PFSK-1 (cell line): ENCODE measurements at regions not wholly inside any gene's neighbourhood (a gene's known extent, or its start where the extent isn't known, plus 50 kb on each side); places are given as distances from the start of the nearest gene placed in this dataset.

Experiments
- FOXP2 ChIP-seq: optimal IDR thresholded peaks from 2 replicates; pipeline ENCODE3; 2011; ENCODE audit warnings: borderline replicate concordance, control low read depth, inconsistent platforms; ENCODE audit not compliant: insufficient read depth; ENCODE audit errors: extremely low read length, extremely low read depth
- POLR2AphosphoS5 ChIP-seq: IDR thresholded peaks from 2 replicates; pipeline ENCODE4 v1.6.1; 2012; ENCODE audit warnings: low read depth, mild to moderate bottlenecking, control low read depth, low read length, moderate library complexity
- REST ChIP-seq, 2 experiments: IDR thresholded peaks; 2 replicates each; pipeline versions ENCODE4 v1.6.1 to v1.8.0; 2011 to 2012; ENCODE audit warnings: low read depth in 2 of 2, low read length in 2 of 2, control low read depth in 1 of 2, inconsistent platforms in 1 of 2, mild to moderate bottlenecking in 1 of 2, moderate library complexity in 1 of 2; ENCODE audit not compliant: insufficient read depth in 1 of 2
- SIN3A ChIP-seq: IDR thresholded peaks from 2 replicates; pipeline ENCODE4 v1.6.1; 2012; ENCODE audit warnings: mild to moderate bottlenecking, low read length, moderate library complexity, borderline replicate concordance; ENCODE audit not compliant: insufficient read depth
- TAF1 ChIP-seq: IDR thresholded peaks from 2 replicates; pipeline ENCODE4 v1.6.1; 2012; ENCODE audit warnings: low read length, control low read depth, borderline replicate concordance; ENCODE audit not compliant: insufficient read depth

GRCh38 chr13:50334944-50335343, 319.7 kb downstream of the KCNRG start:
- TF ChIP-seq SIN3A (no peak), FOXP2 (no peak)

DNA sequence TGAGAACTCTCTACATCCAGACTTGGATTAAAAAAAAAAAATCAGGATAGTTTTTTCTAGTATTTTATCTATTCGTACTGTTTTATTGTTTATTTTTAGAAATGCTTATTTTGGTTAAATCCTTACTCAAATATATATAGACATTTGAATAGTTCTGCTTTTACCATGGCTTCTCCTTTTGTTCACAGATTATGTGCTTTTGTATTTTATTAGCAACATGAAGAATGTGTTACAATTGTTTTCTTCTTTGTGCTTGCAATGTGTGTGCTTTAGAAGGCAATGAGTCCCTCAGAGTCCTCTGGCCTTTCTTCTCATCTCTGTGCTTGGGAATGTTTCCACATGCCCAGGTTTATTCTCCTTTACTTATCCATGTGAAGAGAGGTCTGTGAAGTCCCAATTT, 324.0 kb downstream of the KCNRG start:
- TF ChIP-seq REST (IDR thresholded peaks at IDR 0.05; ENCODE audit: insufficient read depth in 1 of 2, low read depth in 2 of 2, low read length in 2 of 2), result no peak
- no peak for TF ChIP-seq FOXP2
- TF ChIP-seq POLR2AphosphoS5, result no peak
- no peak for TF ChIP-seq SIN3A
- TF ChIP-seq TAF1, result no peak

- TF ChIP-seq TAF1 (no peak), REST (IDR thresholded peaks at IDR 0.05; ENCODE audit: insufficient read depth in 1 of 2, low read depth in 2 of 2, low read length in 2 of 2) (no peak), FOXP2 (no peak), SIN3A (no peak), POLR2AphosphoS5 (no peak)
Observed at GRCh38 chr13:50340146-50340545, 324.9 kb downstream of the KCNRG start.

DNA sequence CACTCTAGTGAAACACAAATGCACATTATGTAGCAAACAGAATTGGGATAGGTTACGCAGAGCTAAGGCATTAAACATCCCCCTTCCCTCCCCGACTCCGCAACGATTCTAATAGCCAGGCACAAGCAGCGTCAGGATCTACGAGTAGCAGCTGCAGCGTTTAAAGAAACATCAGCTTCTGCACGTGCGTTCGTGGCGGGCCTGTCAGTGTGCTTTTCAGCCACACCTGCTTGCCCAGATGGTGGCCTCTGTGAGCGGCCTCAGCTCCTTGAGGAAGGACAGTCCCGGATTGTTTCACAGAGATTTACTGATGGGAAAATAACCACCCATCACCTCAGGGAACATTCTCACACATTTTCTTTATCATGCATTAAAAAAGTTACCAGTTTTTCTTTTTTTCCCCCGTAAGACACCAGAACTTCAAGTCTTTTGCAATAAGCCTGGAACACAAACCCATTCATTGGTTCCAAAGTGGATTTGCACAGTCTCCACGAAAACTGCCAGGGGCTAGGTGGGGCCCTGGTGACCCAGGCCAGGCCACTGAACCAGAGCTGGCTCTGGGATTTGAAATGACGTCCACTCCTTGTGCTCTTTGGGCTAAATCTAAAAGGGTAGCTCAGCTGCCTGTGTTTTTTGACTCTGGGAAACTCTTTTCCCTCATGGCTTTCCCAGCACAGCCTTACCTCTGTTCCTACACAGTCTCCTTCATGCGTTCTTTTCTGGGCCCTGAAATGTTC, 325.5 kb downstream of the KCNRG start:
- TF ChIP-seq SIN3A (no peak), TAF1 (no peak), FOXP2 (no peak), POLR2AphosphoS5 (no peak), REST (IDR thresholded peaks at IDR 0.05; ENCODE audit: insufficient read depth in 1 of 2, low read depth in 2 of 2, low read length in 2 of 2) (no peak)

- TF ChIP-seq SIN3A, result no peak
- no peak for TF ChIP-seq REST (IDR thresholded peaks at IDR 0.05; ENCODE audit: insufficient read depth in 1 of 2, low read depth in 2 of 2, low read length in 2 of 2)
Observed at GRCh38 chr13:50341526-50341925, 326.3 kb downstream of the KCNRG start.
